Stimulated activated CD8-positive, alpha-beta memory T cell treated with anti-CD3 and anti-CD28 coated beads, Interleukin-12 subunit alpha, Interleukin-12 subunit beta, amount 100 ng/mL, for 24 hours (primary cell): ENCODE measurements at regions not wholly inside any gene's neighbourhood (a gene's known extent, or its start where the extent isn't known, plus 50 kb on each side); places are given as distances from the start of the nearest gene placed in this dataset.

Experiments
- DNase-seq: peaks from one replicate; pipeline ENCODE4 v3.0.0-alpha.2; 2020; ENCODE audit errors: extremely low read depth

DNA sequence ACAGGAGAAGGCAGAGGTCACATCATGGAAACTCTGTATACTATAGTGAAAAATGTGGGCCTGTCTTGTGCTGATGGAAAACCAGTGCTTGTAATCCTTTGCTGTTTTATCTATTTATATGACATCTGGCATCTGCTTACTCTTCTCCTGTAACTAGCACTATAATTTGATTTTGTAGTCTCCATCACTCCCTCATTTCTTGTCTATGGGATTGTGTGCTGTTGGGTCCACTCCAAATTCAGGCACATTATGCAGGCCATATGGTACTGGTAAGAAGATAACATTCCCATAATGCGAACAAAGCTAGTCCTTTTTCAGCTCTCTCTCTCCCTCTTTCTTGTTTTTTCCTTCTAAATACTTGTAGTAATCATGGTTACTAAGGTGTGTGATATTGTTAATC is 581.2 kb upstream of the IGFBP7 start:
- no peak for DNase-seq

DNA sequence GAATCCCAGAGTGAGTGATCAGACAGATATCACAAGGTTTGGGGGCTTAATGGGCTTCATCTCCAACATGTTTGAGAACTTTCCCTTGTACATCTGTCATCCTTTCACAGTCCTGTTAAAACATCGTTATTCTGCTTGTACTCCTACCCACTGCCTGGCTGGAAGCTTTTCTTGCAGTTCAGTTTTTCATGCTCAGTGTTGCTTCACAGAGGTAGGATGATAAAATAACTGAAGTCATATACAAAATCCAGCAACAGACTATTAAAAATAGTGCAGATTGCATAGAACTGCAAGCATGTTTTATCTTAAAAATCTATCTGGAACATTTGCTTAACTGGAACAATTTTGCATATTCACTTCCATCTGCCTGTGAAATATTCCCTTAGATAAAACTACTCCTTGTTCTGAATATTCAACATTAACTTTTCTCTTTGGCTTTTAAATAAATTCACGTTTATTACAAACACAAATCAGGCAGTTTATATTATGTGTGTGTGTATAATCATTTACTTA is 579.6 kb upstream of the IGFBP7 start:
- no peak for DNase-seq

DNA sequence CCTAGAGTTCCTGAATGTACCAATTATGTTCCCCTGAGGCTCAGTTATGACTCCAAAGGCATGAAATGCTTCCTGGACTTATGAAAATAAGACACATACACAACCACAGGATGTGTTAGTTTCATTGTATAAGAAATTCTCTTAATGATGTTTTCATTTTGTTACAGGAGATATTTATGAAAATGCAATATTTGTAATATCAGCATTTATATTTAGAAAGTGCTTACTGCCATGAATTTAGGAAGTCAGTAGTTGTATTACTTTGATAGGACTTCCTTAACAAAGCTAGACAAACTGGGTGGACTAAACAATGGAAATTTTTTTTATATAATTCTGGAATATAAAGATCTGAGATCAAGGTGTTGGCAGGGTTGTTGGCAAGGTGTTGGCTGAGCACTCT is 572.1 kb upstream of the IGFBP7 start:
- DNase-seq = no peak

DNA sequence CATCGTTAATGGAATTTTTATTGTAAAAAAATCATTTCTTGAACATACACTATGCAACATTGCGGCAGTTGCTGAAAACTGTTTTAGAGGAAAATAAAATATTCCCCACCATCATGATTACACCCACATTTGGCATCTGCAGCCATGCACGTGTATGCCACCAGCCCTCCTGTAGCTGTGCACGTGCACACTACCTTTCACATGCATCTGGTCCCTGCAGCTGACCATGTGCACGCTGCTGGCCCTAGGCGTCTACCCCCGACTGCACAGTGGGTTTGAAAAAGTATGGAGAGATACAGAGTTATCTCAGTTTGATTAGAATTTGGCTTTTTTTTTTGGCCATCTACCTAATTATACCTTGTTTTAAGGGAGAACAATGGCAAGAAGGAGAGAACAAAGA is 569.8 kb upstream of the IGFBP7 start:
- no peak for DNase-seq

DNA sequence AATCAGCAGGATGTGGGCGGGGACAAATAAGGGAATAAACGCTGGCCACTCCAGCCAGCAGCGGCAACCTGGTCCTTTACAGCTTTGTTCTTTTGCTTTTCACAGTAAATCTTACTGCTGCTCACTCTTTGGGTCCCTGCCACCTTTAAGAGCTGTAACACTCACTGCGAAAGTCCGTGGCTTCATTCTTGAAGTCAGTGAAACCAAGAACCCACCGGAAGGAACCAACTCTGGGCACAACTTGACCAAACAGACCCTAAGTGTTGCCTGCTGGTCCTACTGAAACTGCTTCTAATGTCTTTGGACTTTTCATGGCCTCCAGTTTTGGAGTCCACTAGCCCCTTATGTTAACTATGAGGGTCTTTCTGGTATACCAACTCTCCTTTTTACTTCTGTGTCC is 566.2 kb upstream of the IGFBP7 start:
- DNase-seq = no peak

DNA sequence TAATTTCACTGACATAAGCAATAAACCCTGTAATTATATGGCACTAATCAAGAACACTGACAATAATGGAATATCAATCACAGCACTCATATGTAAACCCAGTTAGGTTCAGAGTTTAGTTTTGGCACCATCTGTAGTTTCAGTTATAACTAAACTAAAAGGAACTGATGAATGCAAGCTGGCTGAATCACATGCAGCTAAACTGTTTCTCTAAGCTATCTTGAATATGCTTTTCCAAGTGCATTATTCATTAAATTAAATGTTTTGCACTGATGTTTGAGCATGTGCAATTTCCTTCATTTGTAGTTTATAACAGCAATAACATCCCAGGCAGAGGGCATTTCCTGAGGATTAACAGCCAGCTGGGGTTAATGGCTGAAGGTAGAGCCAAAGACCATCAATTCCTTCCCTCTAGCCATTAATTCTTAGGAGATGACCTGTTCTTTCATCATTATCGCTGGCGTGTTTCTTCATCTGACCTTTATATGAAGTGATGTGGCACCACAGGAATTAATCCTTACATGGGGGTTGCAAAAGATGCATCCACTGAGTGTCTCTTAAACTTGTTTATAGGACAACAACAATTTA is 562.8 kb upstream of the IGFBP7 start:
- no peak for DNase-seq

DNA sequence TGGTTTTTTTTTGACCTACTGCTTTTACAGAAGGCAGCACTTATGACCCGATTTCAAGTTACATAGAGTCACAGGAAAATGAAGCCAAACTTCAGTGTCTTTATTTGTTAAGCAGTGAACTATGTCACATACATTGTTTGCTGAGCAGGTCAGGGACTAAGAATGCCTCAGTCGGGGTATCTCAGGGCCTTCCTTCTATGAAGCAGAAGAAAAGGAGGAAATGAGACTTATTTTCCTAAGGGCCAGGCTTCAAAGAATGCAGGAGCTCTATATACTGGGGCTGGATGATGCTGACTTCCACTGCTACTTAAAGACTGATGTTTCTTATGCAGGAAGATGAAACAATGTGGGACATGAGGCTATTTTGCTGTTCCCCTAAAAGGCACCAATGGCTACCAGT is 558.4 kb upstream of the IGFBP7 start:
- DNase-seq = no peak

DNA sequence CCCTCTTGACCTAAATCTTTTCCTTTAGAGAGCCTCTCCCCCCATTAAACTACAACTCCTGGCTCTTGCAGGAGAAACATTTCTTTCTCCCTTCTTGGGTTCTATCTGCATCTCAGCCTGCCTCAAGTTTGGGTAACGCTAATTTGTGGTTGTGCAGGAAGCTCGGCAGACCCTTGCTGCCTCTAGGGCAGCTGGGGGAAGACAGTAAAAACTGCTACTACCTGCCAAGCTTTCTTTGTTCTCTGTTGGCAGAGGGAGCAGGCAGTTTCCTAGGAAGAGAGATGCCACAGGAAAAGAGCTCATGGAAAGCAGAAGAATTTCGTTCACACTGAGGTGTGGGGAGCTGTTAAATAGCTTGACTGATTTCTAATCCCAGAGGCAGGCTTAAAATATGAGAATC is 555.6 kb upstream of the IGFBP7 start:
- DNase-seq = no peak

DNA sequence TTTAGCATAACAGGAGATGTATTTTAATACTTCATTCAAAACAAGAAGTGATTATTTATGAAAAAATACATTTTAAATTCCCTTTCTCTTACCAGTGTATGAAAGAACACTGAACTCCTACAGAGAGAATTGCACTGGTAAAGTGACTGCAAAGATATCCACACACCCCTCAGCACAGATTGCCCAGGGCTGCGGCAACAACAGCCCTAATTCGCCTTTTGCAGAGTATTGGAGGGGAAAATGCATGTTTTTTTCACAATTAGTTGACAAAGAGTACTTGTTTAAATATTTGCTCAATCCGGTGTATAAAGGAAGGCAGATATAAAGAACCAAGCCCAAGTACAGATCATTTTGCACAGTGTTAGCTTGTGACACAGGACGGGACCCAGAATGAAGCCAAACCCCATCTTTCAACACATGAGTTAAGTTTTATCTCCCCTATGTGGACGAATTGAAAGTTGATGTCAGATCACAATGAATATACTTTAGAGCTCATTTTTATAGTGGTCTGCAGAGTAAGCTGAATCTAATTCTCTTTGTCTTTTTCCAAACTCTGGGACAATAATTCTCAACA is 551.4 kb upstream of the IGFBP7 start:
- DNase-seq = no peak

DNA sequence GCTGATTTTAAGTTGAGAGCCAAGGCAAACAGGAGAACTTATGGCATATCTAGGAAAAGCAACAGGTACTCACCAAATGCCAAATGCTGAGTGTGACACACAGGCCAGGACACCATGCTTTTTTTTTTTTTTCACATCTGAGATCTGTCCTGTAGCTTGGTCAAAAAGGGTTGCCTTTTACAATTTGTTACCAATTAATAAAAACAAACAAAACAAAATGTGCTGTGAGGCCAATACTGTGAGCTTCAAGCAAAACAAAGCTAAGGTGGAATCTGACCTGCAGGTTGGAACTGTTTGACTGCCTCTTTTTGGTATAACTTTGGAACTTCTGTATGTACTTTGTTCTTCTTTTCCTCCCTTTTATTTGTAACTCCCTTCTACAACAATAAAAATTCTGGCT is 548.5 kb upstream of the IGFBP7 start:
- no peak for DNase-seq

DNA sequence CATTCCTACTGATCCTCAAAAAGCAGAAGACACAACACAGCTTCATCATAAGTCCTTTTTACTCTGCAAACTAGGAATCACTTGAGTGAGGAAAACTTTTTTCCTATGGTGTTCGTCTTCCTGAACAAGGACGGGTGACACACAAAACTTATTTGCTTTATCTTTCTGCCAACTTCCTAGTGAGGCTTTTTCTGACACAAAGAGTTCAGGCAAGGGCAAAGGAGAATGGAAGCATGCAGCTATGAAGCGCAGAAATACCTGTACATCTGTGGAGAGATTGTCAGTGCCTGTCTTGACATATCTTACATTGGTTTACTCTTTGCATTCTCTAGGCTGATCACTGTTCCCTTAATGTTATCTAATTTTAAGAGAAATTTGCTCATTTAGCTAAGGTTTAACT is 548.0 kb upstream of the IGFBP7 start:
- DNase-seq = no peak

DNA sequence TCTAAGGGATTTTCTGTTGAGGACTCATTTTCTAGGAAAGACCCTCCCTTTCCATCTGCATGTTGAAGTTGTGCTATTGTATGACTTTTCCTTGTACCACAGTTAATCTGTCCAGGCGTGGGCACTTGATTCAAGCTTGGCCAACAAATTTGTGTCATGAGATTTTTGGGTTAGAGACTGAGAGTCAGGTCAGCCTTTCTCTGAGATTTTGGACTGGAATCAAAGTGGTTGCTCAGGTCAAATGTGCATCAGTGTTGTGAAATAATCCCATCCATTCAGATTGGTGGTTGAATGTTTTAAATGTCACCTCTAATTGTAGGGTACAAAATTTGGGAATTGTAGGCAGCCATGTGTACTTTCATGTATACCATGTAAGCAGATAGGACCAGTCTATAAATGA is 545.2 kb upstream of the IGFBP7 start:
- no peak for DNase-seq

DNA sequence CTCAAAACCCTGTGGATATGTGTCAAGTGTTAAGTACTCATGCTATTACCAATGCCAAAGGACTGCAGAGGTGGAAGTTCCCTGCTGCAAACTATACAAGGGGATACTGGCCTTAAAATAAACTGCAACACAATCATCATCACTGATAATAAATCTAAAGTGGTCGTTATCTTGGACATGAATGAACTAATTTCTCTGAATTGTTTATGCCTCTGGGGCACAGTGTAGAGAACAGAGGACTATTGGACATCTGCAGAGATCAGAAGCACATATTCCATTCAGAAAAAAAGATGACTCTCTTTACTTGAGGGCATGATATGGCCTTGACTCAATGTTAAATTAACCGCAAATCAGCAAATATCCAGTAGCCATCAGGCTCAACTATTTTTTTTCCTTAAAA is 542.6 kb upstream of the IGFBP7 start:
- DNase-seq = no peak

DNA sequence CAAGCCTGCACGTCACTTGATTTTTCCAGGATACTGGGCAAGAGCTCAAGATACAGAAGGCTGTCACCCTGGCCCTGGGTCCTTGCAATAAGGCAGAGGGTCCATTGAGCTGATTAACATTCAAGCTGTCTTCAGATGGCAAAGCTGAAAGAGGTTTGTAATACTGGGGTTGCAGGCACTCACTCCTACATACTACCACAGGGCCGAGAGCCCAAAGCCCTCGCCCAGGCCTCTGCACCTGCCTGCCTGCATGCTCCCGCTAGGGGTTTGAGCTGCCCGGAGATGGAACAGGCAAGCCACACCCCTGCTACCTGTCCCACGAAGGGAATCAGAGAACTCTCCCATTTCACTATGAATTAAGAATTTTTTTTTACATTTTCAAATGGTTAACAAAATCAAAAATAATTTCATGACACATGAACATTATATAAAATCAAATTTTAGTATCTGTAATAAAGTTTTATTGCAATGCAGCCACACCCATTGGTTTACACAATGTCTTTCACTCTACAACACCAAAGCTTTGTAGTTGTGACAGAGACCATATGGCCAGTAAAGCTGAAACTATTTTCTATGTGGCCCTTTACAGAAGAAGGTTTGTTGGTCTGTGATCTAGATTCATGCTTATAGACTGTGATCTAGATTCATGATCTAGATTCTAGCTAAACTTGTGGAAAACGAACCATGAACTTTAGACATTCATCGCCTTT is 530.4 kb upstream of the IGFBP7 start:
- no peak for DNase-seq

DNA sequence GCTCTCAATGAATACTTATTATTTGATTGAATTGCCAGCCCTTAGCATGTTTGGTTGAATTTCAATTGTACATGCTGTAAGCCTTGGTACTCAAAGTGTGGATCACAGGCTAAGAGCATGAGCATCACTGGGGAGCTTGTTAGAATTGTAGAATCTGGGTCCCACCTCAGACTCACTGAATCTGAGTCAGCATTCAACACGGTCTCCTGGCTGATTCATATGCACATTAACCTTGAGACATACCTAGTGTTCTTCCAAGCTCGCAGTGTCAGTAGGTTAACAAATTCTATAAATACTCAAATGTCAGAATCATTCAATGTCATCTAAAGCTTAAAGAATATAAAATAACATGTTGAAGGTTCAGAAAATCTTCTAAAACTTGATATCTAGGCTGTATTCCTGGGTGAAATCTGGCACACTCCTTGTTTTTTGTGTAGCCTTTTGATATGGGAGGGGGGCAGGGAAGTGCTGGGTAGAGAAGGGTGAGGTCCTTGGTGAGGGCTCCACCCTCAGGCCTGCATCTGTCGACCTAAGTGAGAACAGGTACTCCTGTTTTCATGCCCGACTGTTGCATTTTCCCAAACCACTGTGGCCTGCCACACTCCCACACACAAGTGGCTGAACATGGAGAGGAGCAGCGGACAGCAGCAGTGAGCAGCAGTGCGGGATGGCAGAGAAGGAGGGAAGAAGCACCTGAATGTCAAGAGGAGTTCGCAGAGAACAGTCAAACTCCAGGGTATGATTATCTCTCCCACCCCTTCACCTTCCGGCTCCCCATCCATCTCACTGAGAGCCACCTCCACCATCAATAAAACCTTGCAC is 529.6 kb upstream of the IGFBP7 start:
- no peak for DNase-seq

DNA sequence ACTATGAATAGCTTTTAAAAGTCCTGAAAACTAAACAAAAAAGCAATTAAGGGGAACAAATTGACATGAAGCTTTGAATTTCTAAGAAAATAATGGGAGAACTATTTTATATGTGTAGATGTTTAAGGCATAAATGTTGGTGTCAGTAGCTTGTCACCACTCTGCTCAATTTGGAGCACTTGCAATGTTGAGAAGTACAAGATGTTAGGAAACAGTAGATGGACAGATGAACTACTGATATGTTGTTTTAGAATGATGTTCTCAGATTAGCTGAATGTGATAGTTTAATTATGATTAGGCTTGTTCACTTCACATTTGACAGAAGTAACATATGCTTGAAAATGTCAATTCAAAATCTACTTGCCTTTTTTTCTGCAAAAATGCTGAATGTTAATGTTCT is 525.7 kb upstream of the IGFBP7 start:
- no peak for DNase-seq

DNA sequence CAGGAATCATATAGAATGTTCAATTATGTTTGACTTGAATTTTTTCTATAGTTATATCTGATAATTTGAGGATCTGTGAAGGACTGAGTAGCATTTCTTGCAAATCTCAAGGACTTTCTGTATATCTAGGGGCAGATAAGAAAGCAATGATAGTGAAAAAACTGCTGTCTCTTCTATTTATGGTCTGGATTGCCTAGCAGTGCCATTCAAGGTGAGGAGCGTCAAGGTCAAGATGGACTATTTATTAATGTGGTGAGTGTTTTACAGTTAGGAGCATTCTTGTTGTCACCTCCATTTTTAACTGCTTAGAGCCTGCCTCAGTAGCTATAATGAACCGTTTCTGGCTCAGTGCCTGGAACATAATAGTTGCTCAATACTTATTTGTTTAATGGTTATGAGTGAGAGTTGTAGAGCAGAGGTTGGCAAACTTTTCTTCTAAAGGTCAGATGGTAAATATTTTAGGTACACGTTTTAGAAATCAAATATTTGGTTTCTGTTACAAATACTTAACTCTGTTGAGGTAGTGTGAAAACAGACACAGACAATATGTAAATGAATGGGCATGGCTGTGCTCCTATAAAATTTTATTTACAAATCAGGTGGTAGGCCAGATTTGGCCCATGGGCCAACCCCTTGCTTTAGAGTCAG is 523.2 kb upstream of the IGFBP7 start:
- no peak for DNase-seq

DNA sequence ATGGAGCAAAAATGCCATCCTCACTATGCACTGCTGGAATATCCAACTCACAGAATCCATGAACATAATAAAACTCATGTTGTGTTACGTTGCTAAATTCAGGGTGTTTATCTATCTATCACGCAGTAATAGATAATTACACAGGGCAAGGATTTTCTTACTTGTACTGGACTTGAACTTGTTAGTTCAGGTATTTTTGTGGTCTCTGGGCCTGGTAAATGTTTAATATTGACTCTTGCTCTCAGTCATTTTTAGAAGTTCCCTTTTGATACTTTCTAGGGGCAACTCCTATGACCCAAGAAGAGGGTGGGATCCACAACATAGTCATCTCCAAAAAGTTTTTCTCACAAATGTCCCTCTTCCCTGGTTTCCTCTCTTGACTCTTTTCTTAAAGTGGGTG is 522.4 kb upstream of the IGFBP7 start:
- DNase-seq = no peak

DNA sequence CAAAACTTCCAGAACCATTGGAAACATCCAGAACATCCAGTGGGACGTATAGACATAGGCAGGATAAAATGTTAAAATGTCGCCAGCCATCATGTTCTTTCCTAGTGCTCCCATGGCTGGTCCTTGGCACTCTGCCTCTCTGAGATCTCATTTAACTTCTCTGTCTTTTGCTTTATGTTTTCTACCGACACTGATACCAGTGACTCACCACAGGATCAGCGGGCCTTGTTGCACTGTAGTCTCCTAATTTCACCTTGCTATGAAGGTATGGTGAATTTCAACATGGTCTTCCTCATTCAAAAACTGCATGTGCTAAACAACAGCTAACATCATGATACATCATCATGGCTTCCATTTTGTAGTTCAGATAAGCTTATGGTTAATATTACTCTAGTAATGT is 521.0 kb upstream of the IGFBP7 start:
- DNase-seq = no peak

DNA sequence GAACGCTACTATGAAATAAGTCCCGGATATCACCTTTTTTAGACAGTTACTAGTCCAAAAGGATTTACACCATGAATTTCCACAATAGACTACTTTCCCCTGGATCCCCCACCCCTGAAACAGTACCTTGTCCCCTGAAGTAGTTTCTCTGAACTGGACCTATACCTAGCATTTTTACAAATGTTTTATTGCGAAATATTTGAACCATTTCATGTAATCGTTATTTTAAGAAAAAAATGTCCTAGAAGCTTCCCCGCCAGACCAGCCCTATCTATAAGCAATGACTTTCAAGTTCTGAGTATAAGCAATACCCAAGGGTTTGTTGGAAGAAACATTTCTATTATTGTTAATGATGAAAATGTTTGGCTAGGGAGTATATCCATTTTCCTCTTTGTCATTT is 517.8 kb upstream of the IGFBP7 start:
- DNase-seq = no peak

DNA sequence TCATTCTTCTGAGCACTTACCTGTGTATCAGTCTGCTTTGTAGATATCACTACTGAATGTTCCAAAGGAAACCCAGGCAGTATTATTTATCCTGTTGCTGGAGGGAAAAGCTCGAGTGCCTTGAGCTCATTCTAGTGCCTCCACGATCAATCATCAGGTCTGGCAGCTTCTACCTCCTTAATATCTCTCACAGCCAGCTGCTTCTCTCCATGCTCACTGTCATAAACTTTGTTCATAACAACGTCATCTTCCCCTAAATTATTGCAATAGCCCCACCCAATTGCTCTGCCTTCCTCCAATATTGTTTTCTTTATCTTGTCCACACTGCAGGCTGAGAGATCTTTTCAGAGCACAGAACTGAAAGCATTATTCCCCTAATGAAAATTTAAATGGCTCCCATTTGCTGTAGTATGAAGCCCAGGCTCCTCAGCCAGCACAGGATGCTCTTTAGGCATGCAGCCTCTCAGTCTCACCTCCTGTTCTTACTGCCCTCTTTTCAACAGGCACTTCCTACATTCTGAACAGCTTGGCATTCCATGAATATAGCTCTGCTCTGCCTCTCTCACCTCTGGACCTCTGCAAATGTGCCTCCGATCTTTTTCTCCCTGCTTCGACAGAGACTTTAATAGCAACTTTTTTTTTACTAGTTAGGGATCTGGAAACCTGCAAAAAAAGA is 504.2 kb upstream of the IGFBP7 start:
- no peak for DNase-seq

DNA sequence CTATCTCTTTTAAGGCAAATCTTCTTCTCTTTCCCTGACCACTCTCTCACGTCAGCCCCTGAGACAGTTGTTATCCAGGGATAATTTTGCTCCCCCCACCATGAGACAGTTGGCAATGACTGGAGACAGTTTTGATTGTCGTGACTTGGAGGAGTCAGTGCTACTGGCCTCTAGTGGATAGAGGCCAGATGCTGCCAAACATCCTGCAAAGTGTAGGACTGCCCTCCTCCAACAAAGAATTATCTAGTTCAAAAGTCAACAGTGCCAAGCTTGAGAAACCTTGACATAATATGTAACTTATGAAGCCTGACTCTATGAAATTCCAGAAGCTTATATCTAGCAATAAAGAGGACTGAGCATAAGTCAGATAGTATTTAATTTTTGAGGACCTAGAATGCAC is 502.1 kb upstream of the IGFBP7 start:
- DNase-seq = no peak
